ENCODE measurements at regions not wholly inside any gene's neighbourhood (a gene's known extent, or its start where the extent isn't known, plus 50 kb on each side); places are given as distances from the start of the nearest gene placed in this dataset.

- no peak for DNase-seq
Measured at GRCh38 chr2:9077691-9078090, 74.2 kb upstream of the MBOAT2 start.

- no peak for DNase-seq
Measured at GRCh38 chr2:9076755-9077154, 73.3 kb upstream of the MBOAT2 start.

DNA sequence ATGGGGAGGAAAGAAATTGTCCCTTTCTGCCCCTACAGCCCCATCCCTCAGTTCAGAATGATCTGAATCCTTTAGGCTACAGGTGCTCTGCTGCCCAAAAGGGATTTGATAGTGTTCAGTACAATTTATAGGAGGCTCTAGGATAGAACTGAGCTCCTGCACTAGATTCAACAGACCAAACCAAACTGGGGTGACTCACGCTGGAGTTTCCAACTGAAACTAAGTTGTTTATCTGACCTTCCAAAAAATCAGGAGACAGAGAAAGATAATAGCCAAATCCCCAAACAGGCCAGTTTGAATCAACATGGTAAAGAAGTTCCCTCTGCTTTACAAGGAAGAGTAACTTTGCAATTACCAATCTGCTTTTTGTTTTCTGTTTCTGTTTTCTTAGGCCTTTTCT, 72.7 kb upstream of the MBOAT2 start:
- no peak for DNase-seq

- DNase-seq: peak; percentile 29
Measured at GRCh38 chr2:9074930-9075329, 71.4 kb upstream of the MBOAT2 start.

- no peak for DNase-seq
Measured at GRCh38 chr2:9071584-9072124, 68.2 kb upstream of the MBOAT2 start.

DNA sequence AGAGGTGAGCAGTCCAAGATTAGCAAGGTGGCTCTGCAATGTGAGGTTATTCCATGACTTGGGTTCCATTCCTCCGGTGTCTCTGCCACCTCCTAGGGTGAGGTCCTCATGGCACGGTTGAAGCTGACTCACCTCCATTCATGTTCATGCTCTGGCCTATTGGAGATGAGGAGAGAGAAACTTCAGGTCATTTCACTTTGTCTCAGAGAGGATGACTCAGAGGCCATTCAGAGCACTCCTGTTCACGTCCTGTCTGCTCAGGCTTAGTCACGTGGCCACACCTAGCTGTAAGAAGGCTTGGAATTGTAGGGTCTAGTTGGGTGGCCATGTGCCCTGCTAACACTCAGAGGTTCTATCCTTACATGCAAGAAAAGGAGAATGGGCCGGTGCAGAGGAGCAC, 67.5 kb upstream of the MBOAT2 start:
- DNase-seq: no peak

GRCh38 chr2:9069543-9069942, 66.1 kb upstream of the MBOAT2 start:
- DNase-seq: no peak

GRCh38 chr2:9065901-9066300, 62.4 kb upstream of the MBOAT2 start:
- DNase-seq: no peak

- DNase-seq: no peak
Measured at GRCh38 chr2:9063023-9063606, 59.6 kb upstream of the MBOAT2 start.

- no peak for DNase-seq
Measured at GRCh38 chr2:9060819-9061218, 57.3 kb upstream of the MBOAT2 start.

DNA sequence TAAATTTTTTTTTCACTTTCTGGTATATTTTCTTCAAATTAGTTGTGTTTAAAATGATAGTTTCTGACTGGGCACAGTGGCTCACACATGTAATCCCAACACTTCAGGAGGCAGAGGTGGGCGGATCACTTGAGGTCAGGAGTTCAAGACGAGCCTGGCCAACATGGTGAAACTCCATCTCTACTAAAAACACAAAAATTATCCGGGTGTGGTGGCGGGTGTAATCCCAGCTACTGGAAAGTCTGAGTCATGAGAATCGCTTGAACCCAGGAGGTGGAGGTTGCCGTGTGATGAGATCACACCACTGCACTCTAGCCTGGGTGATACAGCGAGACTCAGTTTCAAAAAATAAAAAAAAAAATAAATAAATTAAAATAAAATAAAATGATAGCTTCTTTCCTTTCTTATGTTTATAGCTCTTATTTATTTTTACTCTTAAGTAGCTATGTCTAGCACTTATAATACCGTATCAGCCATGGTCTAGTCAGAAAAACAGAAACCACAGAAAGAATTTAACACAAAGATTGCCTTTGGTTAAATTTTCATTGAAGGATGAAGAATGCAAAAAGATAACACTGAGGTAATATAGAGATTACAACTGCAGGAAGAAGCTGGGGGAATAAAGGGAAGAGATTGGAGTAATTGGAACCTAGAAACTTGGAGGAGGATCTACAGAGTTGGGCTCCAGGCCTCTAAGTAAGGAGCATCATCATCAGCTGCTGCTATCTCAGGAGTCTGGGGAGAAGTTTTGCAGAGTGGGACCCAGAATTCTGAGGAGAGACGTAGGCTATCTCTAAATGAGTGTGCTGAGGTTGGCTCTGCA, 54.7 kb upstream of the MBOAT2 start:
- DNase-seq: no peak

DNA sequence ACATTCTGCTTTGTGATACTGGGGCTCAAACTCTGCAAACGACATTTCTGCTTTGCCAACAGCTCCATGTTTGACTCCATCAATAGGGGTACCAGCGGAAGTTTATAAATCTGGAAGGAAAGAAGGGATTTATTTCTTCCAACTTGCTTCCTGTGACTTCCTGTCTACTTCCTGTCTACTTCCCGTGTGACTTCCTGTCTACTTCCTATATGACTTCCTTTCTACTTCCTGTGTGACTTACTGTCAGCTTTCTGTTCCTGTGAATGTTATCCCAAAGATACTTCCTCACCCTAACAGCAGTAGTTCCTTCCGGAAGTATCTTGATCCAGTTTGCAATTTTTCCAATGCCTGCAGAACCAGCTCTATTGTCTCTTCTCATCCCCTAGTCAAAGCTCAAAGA, 52.0 kb upstream of the MBOAT2 start:
- no peak for DNase-seq

DNA sequence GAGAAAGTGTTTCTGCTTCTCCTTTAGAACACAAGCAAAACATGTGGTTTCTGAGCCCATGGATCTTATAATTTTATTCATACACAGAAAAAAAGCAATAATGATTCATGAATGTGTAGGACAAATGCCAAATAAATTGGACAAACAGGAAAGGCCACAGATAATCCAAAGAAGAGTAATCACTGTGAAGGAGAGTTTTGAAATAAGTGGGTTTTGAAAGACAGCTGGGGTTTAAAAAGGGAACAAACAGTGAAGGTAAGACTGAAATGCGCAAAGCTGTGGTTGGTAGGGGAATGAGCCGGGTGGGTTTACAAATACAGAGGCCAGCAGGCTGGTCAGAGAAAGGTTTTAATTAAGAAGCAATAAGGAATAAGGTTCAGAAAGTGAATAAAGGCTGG, 50.0 kb upstream of the MBOAT2 start:
- no peak for DNase-seq

All from NCI-H510A treated with DMSO at 0.1 percent for 48 hours (cell line).